Endothelial cell of umbilical vein (primary cell): ENCODE measurements at regions not wholly inside any gene's neighbourhood (a gene's known extent, or its start where the extent isn't known, plus 50 kb on each side); places are given as distances from the start of the nearest gene placed in this dataset.

Source experiments
- BruUV-seq: library from RNA; stranded (reverse); fragments of 400-500 nt; replicated peaks from 2 replicates; lab custom pipeline; 2021; lab: Mats Ljungman, UMichigan
- CTCF ChIA-PET: fragments of 300-600, 350-600 bp; sonication (Branson Sonifier 250); formaldehyde crosslinking; loops from one replicate; lab custom pipeline; 2021; ENCODE audit warnings: antibody characterized with exemption, inconsistent platforms; lab: Charles Lee
- POLR2A ChIA-PET: fragments of 300-600, 350-600 bp; sonication (Branson Sonifier 250); formaldehyde crosslinking; loops from one replicate; lab custom pipeline; 2021; ENCODE audit warnings: antibody characterized with exemption, inconsistent platforms; lab: Charles Lee
- DNase-seq: peaks from one replicate; pipeline ENCODE4 v3.0.0-alpha.2; 2011; ENCODE audit warnings: low read depth, low spot score
- FAIRE-seq: peaks from 2 replicates; lab custom pipeline; 2011; peaks lifted over from hg19 to GRCh38; lab: Jason Lieb, UNC
- H2AFZ ChIP-seq: 2 replicates; pipeline ENCODE4 v1.6.0; 2012; ENCODE audit warnings: low read depth, low read length, control low read depth, inconsistent platforms
- H3K27ac ChIP-seq: 2 replicates; pipeline ENCODE4 v1.5.1; 2011; ENCODE audit warnings: low read depth, mild to moderate bottlenecking, control low read depth, low read length, moderate library complexity; ENCODE audit not compliant: insufficient read depth
- H3K27me3 ChIP-seq, 2 experiments: 2 replicates each; pipeline versions ENCODE4 v1.6.0 to v1.6.1; 2011; ENCODE audit warnings: low read length in 2 of 2, mixed read lengths in 1 of 2; ENCODE audit not compliant: control insufficient read depth in 2 of 2, insufficient read depth in 2 of 2
- H3K36me3 ChIP-seq, 2 experiments: 2 replicates in 1 of 2; 3 replicates in 1 of 2; pipeline ENCODE4 v1.5.1; 2011; ENCODE audit warnings: low read length in 2 of 2, mild to moderate bottlenecking in 1 of 2, moderate library complexity in 1 of 2; ENCODE audit not compliant: control insufficient read depth in 2 of 2, insufficient read depth in 2 of 2; ENCODE audit errors: extremely low read depth in 1 of 2
- H3K4me1 ChIP-seq: 3 replicates; pipeline ENCODE4 v1.5.1; 2011; ENCODE audit warnings: mild to moderate bottlenecking, low read length; ENCODE audit not compliant: control insufficient read depth, insufficient read depth; ENCODE audit errors: extremely low read depth
- H3K4me2 ChIP-seq: 2 replicates; pipeline ENCODE4 v1.6.1; 2011; ENCODE audit warnings: low read length, control low read depth, mixed read lengths; ENCODE audit not compliant: insufficient read depth
- H3K4me3 ChIP-seq, 3 experiments: fragments of 200-600 bp in 1 of 3; sonication (generic), shearing (Covaris generic) in 1 of 3; replicated peaks in 1 of 3; 2 replicates each; pipeline ENCODE4 v1.5.1; 2011 to 2016; ENCODE audit warnings: control low read depth in 3 of 3, low read length in 3 of 3, mild to moderate bottlenecking in 2 of 3, inconsistent platforms in 1 of 3, low read depth in 1 of 3, moderate library complexity in 1 of 3; ENCODE audit not compliant: insufficient read depth in 1 of 3
- H3K79me2 ChIP-seq: 2 replicates; pipeline ENCODE4 v1.6.0; 2012; ENCODE audit warnings: low read length, inconsistent platforms; ENCODE audit not compliant: control insufficient read depth, insufficient read depth
- H3K9ac ChIP-seq: replicated peaks from 2 replicates; pipeline ENCODE3; 2011; ENCODE audit warnings: low read length, control low read depth; ENCODE audit not compliant: insufficient read depth; ENCODE audit errors: extremely low read depth
- H3K9me1 ChIP-seq: replicated peaks from 3 replicates; pipeline ENCODE4 v1.6.0; 2011; ENCODE audit warnings: mild to moderate bottlenecking, low read length; ENCODE audit not compliant: control insufficient read depth, insufficient read depth; ENCODE audit errors: extremely low read depth
- H3K9me3 ChIP-seq: replicated peaks from 2 replicates; pipeline ENCODE4 v1.5.1; 2012; ENCODE audit warnings: low read length, inconsistent platforms; ENCODE audit not compliant: control insufficient read depth, insufficient read depth
- H4K20me1 ChIP-seq: replicated peaks from 2 replicates; pipeline ENCODE3; 2011; ENCODE audit warnings: mild to moderate bottlenecking, low read length; ENCODE audit not compliant: control insufficient read depth, insufficient read depth; ENCODE audit errors: extremely low read depth
- CTCF ChIP-seq, 2 donors: IDR thresholded peaks; 1 replicate in 1 of 2; 2 replicates in 1 of 2; pipeline ENCODE4 v1.5.1; 2011; ENCODE audit warnings: low read length in 2 of 2, mild to moderate bottlenecking in 2 of 2, moderate library complexity in 2 of 2, control low read depth in 1 of 2, inconsistent platforms in 1 of 2, low read depth in 1 of 2; ENCODE audit not compliant: insufficient read depth in 1 of 2; ENCODE audit errors: extremely low read depth in 1 of 2
- EZH2 ChIP-seq: IDR thresholded peaks from 2 replicates; pipeline ENCODE4 v1.6.1; 2012; ENCODE audit warnings: borderline replicate concordance, low read depth, mild to moderate bottlenecking, moderate library complexity, low read length, inconsistent platforms; ENCODE audit not compliant: severe bottlenecking
- FOS ChIP-seq: IDR thresholded peaks from 2 replicates; pipeline ENCODE4 v1.6.1; 2011; ENCODE audit warnings: mild to moderate bottlenecking, low read length, moderate library complexity, borderline replicate concordance; ENCODE audit not compliant: insufficient read depth
- GATA2 ChIP-seq: IDR thresholded peaks from 2 replicates; pipeline ENCODE4 v1.7.0; 2011; ENCODE audit warnings: low read depth, mild to moderate bottlenecking, moderate library complexity, mixed read lengths, low read length; ENCODE audit not compliant: insufficient read length, insufficient read depth
- JUN ChIP-seq: IDR thresholded peaks from 2 replicates; pipeline ENCODE4 v1.6.1; 2011; ENCODE audit warnings: borderline replicate concordance, low read depth; ENCODE audit not compliant: insufficient read length, insufficient read depth
- MAX ChIP-seq: IDR thresholded peaks from 2 replicates; pipeline ENCODE4 v1.6.1; 2011; ENCODE audit not compliant: insufficient read depth, insufficient read length
- MYC ChIP-seq: IDR thresholded peaks from one replicate; pipeline ENCODE4 v1.6.1; 2011; ENCODE audit warnings: mild to moderate bottlenecking, low read depth, low read length
- POLR2A ChIP-seq: IDR thresholded peaks from 2 replicates; pipeline ENCODE4 v1.6.1; 2012; ENCODE audit warnings: low read depth, mild to moderate bottlenecking, control low read depth, low read length
- POLR2AphosphoS5 ChIP-seq: IDR thresholded peaks from 2 replicates; pipeline ENCODE4 v1.6.1; 2012; ENCODE audit warnings: low read depth, mild to moderate bottlenecking, control low read depth, low read length, moderate library complexity; ENCODE audit not compliant: insufficient read depth
- dilution Hi-C: fragments of 300-500 bp; cut with MboI; formaldehyde crosslinking; loops from one replicate; pipeline ENCODE4 v1.15.0; 2019; ENCODE audit warnings: low sequenced_read_pairs; ENCODE audit not compliant: extremely low pct_ligation_motif_present
- intact Hi-C: fragments of 100-400 bp; cut with micrococcal nuclease; formaldehyde crosslinking; loops from one replicate; pipeline ENCODE4 v1.10.0; 2022

GRCh38 chr21:26405071-26405470 lies 168.0 kb downstream of the CYYR1 start:
- H3K79me2 ChIP-seq = no peaks in the 10 kb centered on the region
- H3K27me3 ChIP-seq = no peaks in the 10 kb centered on the region
- ChIA-PET POLR2A (no interaction called here), CTCF (no interaction called here)
- H3K4me3 ChIP-seq = no peak overlapping the region
- dilution Hi-C loops = no loop called here
- H3K4me1 ChIP-seq = peaks cover 13% of the 10 kb centered on the region
- H3K36me3 ChIP-seq = no peaks in the 10 kb centered on the region
- H2AFZ ChIP-seq = peak overlapping the region; percentile 35
- DNase-seq (peak; percentile 8), FAIRE-seq (no peak)
- BruUV-seq = no TSS peak
- H3K9me3 ChIP-seq = no peaks in the 10 kb centered on the region
- H3K9ac ChIP-seq = no peak overlapping the region
- TF ChIP-seq FOS = no peak
- TF ChIP-seq EZH2 = no peak
- no peak for TF ChIP-seq JUN
- TF ChIP-seq POLR2A = no peak
- TF ChIP-seq MYC = no peak
- TF ChIP-seq POLR2AphosphoS5 = no peak
- no peak for TF ChIP-seq MAX
- TF ChIP-seq GATA2 = no peak
- TF ChIP-seq CTCF (IDR thresholded peaks at IDR 0.05; ENCODE audit: extremely low read depth in 1 of 2, insufficient read depth in 1 of 2, low read depth in 1 of 2, low read length in 2 of 2) = no peak
- intact Hi-C loops = no loop called here
- no peak overlapping the region for H3K4me2 ChIP-seq
- H3K27ac ChIP-seq = no peak overlapping the region
- no peaks in the 10 kb centered on the region for H3K9me1 ChIP-seq
- no peaks in the 10 kb centered on the region for H4K20me1 ChIP-seq
